GM19324 (cell line): ENCODE measurements at regions not wholly inside any gene's neighbourhood (a gene's known extent, or its start where the extent isn't known, plus 50 kb on each side); places are given as distances from the start of the nearest gene placed in this dataset.
"Not testable (repeated sequence)": the region's sequence is repeated elsewhere in the genome, so short reads cannot be mapped to it uniquely, and the experiment has no call there.

ENCODE experiments used
- ATAC-seq: cut with Tn5 transposase; IDR thresholded peaks from one replicate; pipeline ENCODE4 v1.9.1; 2021; ENCODE audit warnings: mild to moderate bottlenecking, moderate library complexity; ENCODE audit not compliant: unreplicated experiment, low FRiP score

DNA sequence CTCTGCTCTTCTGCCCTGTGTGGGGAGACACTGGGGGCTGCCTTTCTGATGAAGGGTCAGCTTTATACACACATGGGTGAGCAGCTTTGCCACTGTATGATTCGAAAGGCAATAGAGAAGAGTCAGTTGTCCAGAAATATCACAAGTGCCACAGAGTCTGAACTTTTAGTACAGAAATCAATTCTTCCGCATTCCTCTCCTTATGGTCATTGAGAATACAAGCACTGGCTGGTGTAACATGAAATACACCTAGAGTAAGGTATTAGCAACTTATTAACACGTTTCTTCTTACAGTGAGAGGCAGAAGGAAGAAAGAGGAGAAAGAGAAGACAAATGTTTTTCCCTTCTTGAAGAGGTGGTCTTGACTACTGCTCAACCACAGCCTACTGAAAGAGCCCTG is 579.2 kb downstream of the ZEB2 start:
- ATAC-seq, result no peak

- ATAC-seq, result no peak
These were observed 580.1 kb downstream of the ZEB2 start for GRCh38 chr2:143939626-143940330.

GRCh38 chr2:143937723-143938350 is 582.1 kb downstream of the ZEB2 start:
- ATAC-seq, result no peak

DNA sequence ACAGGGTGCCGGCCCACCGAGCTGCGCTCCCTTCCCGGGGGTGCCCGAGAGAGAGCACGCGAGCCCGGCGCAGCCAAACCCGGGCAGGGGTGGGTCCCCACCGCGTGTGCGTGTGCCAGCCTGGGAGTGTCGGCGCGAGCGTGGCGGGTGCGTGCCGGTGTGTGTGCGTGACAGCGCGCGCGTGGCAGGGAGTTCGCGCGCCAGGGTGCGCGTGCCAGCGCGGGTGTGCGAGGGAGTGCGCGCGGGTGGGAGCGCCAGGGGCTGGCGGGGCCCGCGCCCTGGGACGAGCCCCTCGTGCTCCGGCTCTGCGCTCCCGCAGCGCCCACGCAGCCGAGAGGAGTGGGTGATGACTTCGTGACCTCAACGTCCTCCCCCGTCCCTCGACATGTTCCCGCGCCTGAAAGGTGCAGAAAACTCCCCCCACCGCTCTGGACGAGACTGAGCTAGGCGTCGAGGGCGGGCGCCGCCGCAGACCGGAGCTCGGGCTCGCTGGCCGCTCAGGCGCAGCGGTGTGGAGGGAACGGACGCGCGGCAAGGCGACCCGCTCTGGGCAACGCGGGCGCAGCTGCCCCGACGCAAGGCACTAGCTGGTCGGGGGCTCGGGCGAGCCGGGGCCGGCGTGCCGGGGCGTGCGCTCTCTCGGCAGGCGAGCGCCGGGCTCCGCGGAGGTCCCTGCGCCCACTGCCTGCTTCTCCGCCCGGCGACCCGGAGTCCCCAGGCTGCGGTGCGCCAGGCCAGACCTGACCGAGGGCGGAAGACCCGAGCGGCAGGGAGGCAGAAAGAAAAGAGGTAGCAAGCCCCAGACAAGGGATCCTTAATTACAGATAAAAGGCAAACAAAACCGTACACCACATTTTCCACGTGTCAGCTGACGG is 582.8 kb downstream of the ZEB2 start:
- peak; percentile 65 for ATAC-seq

- ATAC-seq, result no peak
These were observed 583.4 kb downstream of the ZEB2 start for GRCh38 chr2:143936538-143936847.

DNA sequence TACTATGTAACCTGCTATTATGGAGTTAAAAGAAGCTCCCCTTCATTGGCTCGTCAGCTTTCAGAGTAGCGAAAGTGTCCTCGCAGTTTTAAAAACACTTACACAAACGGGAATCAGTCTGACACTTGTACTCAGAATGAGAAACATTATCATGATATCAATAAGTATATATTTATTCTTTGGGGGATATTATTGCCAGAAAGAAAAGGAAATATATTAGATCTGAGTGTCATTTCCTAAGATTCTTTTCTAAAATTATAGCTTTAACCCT is 584.5 kb downstream of the ZEB2 start:
- ATAC-seq, result no peak

GRCh38 chr2:143934626-143935481 is 585.1 kb downstream of the ZEB2 start:
- no peak for ATAC-seq

DNA sequence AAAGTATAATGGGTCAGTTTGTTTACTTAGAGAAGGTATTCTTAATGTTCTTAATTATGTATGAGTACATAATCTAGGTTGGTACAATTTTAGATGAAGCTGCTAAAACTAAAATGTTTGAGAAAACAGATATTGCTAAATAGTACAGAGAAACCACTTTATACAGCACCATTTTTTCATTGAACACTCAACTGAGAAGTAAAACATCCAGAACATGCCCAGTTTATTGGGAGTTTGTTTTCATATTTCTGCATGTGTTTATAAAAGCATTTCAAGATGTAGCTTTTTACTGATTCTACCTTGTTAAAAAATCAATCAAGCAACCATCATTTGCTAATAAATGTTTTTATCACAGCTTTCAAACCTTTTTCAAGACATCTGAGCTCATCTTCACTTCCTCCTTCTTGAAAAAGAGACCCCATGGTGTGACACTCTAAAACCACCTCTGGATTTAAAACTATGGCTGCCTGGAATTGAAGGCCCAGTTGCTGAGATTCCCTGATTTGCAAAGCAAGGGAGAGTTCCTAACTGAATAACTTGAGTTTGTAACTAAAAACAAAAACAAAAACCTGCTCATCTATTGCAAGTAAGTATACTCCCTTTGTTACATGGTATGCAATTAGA is 585.9 kb downstream of the ZEB2 start:
- no peak for ATAC-seq

GRCh38 chr2:143930891-143931290 is 589.0 kb downstream of the ZEB2 start:
- no peak for ATAC-seq

- no peak for ATAC-seq
These were observed 591.3 kb downstream of the ZEB2 start for GRCh38 chr2:143928613-143929012.

DNA sequence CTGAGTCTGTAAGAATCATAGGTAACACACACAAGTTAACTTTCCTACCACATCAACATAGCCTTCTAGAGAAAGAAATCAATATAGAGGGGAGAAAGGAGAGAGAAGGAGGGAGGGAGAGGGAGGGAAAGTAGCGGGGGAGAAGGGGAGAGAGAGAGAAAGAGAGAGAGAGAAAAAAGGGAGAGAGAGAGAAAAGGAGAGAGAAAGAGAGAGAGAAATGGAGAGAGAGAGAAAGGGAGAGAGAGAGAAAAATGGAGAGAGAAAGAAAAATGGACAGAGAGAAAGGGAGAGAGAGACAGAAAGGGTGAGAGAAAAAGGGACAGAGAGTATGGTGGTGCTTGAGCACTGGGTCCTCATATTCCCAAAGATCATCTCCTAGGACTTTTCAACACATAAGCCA is 591.7 kb downstream of the ZEB2 start:
- no peak for ATAC-seq

- ATAC-seq, result no peak
These were observed 593.2 kb downstream of the ZEB2 start for GRCh38 chr2:143926736-143927135.

GRCh38 chr2:143922261-143922830 is 597.6 kb downstream of the ZEB2 start:
- ATAC-seq, result not testable (repeated sequence)

GRCh38 chr2:143918465-143918989 is 601.4 kb downstream of the ZEB2 start:
- no peak for ATAC-seq

DNA sequence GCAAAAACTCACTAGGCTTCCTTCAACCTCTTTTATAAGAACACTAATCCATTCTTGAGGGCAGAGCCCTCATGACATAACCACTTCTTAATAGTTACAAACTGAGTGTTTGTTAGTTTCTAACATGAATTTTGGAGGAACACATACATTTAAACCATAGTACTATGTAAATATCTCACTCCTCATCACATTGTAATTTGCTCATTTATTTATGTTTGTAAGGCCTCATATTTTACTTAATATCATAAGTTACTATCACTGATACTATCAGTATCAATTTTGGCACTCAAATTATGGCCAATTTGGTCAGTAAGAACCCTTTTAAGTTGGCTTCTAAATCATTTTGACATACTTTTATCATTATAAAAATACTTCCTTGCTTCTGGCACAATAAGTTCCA is 603.1 kb downstream of the ZEB2 start:
- ATAC-seq, result no peak

- ATAC-seq, result no peak
These were observed 610.2 kb downstream of the ZEB2 start for GRCh38 chr2:143909577-143910353.

- no peak for ATAC-seq
These were observed 611.1 kb downstream of the ZEB2 start for GRCh38 chr2:143908843-143909242.

DNA sequence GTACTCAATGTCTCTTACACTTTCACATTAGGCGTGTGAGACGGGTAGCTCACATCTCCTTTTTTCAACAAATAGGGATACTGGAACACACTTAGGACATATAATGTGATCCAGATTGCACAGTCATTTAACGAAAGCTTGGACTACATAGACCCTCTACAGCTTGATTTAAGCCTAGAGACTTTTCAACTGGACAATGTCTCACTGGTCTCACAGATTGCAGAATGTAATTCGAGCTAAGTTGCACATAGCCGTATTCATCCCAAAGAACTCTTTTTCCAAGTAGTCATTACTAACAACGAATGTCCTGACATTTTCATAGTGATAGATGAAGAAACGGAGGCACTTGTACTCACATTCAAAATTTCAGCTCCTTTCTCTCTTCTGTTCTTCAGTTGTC is 612.1 kb downstream of the ZEB2 start:
- ATAC-seq, result no peak

DNA sequence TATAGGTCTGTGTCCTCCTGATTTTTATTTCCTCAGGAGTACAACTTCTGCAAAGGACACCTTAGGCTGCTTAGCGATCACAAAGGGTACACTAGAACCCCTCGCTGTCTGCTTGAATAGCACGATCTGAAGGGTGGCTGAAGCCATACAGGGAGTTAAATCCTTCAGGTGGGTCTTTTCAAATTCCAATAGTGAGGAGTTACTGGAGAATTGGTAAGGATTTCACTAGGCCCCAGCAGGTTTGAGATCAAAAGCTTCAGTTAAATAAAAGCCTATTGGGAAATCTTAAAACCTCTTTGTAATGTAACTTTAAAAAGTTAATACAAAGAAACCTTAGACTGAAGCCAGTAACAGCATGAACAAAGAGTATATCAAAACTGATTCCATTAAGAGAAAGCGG is 613.1 kb downstream of the ZEB2 start:
- no peak for ATAC-seq
